ENCODE measurements at regions not wholly inside any gene's neighbourhood (a gene's known extent, or its start where the extent isn't known, plus 50 kb on each side); places are given as distances from the start of the nearest gene placed in this dataset.

- DNase-seq (ENCODE audit: low read depth), result no peak
Measured at GRCh38 chr2:181149056-181149455, 168.7 kb downstream of the UBE2E3 start.

GRCh38 chr2:181152226-181152625 lies 171.8 kb downstream of the UBE2E3 start:
- DNase-seq (ENCODE audit: low read depth), result no peak

- peak; percentile 23 for DNase-seq (ENCODE audit: low read depth)
Measured at GRCh38 chr2:181152701-181153100, 172.3 kb downstream of the UBE2E3 start.

- peak; percentile 26 for DNase-seq (ENCODE audit: low read depth)
Measured at GRCh38 chr2:181153886-181154285, 173.5 kb downstream of the UBE2E3 start.

GRCh38 chr2:181157326-181157725 lies 176.9 kb downstream of the UBE2E3 start:
- peak; percentile 56 for DNase-seq (ENCODE audit: low read depth)

GRCh38 chr2:181158427-181158826 lies 178.0 kb downstream of the UBE2E3 start:
- DNase-seq (ENCODE audit: low read depth), result peak; percentile 10

GRCh38 chr2:181161615-181162014 lies 181.2 kb downstream of the UBE2E3 start:
- no peak for DNase-seq (ENCODE audit: low read depth)

GRCh38 chr2:181163139-181163538 lies 182.7 kb downstream of the UBE2E3 start:
- no peak for DNase-seq (ENCODE audit: low read depth)

- DNase-seq (ENCODE audit: low read depth), result no peak
Measured at GRCh38 chr2:181163691-181164090, 183.3 kb downstream of the UBE2E3 start.

GRCh38 chr2:181164699-181165098 lies 184.3 kb downstream of the UBE2E3 start:
- no peak for DNase-seq (ENCODE audit: low read depth)

- DNase-seq (ENCODE audit: low read depth), result no peak
Measured at GRCh38 chr2:181165199-181165868, 184.9 kb downstream of the UBE2E3 start.

- DNase-seq (ENCODE audit: low read depth), result no peak
Measured at GRCh38 chr2:181169503-181169902, 189.1 kb downstream of the UBE2E3 start.

- no peak for DNase-seq (ENCODE audit: low read depth)
Measured at GRCh38 chr2:181170256-181170655, 189.9 kb downstream of the UBE2E3 start.

GRCh38 chr2:181172676-181173075 lies 192.3 kb downstream of the UBE2E3 start:
- DNase-seq (ENCODE audit: low read depth), result no peak

GRCh38 chr2:181174611-181175580 lies 194.5 kb downstream of the UBE2E3 start:
- peak; percentile 44 for DNase-seq (ENCODE audit: low read depth)

- DNase-seq (ENCODE audit: low read depth), result no peak
Measured at GRCh38 chr2:181176540-181176939, 196.1 kb downstream of the UBE2E3 start.

- DNase-seq (ENCODE audit: low read depth), result no peak
Measured at GRCh38 chr2:181177376-181177775, 197.0 kb downstream of the UBE2E3 start.

- no peak for DNase-seq (ENCODE audit: low read depth)
Measured at GRCh38 chr2:181178130-181178529, 197.7 kb downstream of the UBE2E3 start.

- no peak for DNase-seq (ENCODE audit: low read depth)
Measured at GRCh38 chr2:181178823-181179412, 198.5 kb downstream of the UBE2E3 start.

- DNase-seq (ENCODE audit: low read depth), result no peak
Measured at GRCh38 chr2:181183878-181184542, 203.6 kb downstream of the UBE2E3 start.

- no peak for DNase-seq (ENCODE audit: low read depth)
Measured at GRCh38 chr2:181185421-181185820, 205.0 kb downstream of the UBE2E3 start.

GRCh38 chr2:181185948-181186347 lies 205.5 kb downstream of the UBE2E3 start:
- DNase-seq (ENCODE audit: low read depth), result no peak
